ENCODE measurements at regions not wholly inside any gene's neighbourhood (a gene's known extent, or its start where the extent isn't known, plus 50 kb on each side); places are given as distances from the start of the nearest gene placed in this dataset.

DNA sequence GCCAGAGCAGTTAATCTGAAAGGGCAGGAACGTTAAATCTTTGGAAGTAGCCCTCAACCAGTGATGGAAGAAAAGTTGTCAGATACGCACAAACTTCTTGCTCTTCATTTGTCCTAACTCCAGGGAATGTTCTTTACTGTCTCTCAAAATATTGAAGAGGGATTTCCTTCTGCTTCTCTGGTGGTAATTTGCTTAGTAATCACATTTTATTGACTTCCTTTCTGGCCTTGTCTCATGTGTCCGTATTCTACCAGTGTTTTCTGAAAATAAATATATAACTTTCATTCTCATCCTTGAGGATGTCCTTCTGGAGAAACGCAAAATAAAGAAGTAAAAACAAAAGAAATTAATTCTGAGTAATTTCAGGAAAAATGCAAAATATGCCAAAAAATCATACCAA lies 282.1 kb downstream of the CYLC2 start:
- no peak overlapping the region for H3K14ac ChIP-seq (ENCODE audit: insufficient read length)
- H3K9me3 ChIP-seq (ENCODE audit: insufficient read depth in 2 of 2, low read depth in 1 of 2, low read length in 1 of 2), result no peaks in the 10 kb centered on the region
- H2BK12ac ChIP-seq (ENCODE audit: low read depth, low read length), result no peak overlapping the region
- no peak overlapping the region for H4K91ac ChIP-seq (replicated peaks; ENCODE audit: insufficient read length, low read length)
- no peak overlapping the region for H2BK120ac ChIP-seq (replicated peaks; ENCODE audit: low read depth, low read length)
- H3K23ac ChIP-seq (ENCODE audit: insufficient read length), result no peak overlapping the region
- no peak overlapping the region for H2BK20ac ChIP-seq (ENCODE audit: low read length)
- H4K20me1 ChIP-seq (replicated peaks in 1 of 2; ENCODE audit: control insufficient read depth in 1 of 2, insufficient read depth in 2 of 2, low read length in 2 of 2), result no peaks in the 10 kb centered on the region
- no peak overlapping the region for H3K56ac ChIP-seq (replicated peaks; ENCODE audit: insufficient read length, low read depth, low read length)
- H3K18ac ChIP-seq (ENCODE audit: extremely low read depth, low read length), result no peak overlapping the region
- ChIA-PET POLR2A (ENCODE audit: partially characterized antibody) (no interaction called here), CTCF (ENCODE audit: partially characterized antibody) (interaction anchor here (0.6 kb wide), 1 partner anchor 45 kb away, joined by 3 read pairs; no protein-coding TSS in a partner anchor)
- no peak overlapping the region for H3K4me2 ChIP-seq (ENCODE audit: insufficient read depth in 1 of 2, low read depth in 2 of 2, low read length in 2 of 2)
- no peak overlapping the region for H3K4ac ChIP-seq (replicated peaks; ENCODE audit: insufficient read length, low read depth, low read length)
- H3K79me1 ChIP-seq (ENCODE audit: low read depth, low read length), result no peaks in the 10 kb centered on the region
- H3K27ac ChIP-seq (ENCODE audit: low read depth, low read length), result no peak overlapping the region
- TF ChIP-seq, protein P1, sequence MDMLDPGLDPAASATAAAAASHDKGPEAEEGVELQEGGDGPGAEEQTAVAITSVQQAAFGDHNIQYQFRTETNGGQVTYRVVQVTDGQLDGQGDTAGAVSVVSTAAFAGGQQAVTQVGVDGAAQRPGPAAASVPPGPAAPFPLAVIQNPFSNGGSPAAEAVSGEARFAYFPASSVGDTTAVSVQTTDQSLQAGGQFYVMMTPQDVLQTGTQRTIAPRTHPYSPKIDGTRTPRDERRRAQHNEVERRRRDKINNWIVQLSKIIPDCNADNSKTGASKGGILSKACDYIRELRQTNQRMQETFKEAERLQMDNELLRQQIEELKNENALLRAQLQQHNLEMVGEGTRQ (IDR thresholded peaks at IDR 0.05; ENCODE audit: low read length), result no peak
- TF ChIP-seq MAFK (IDR thresholded peaks at IDR 0.05; ENCODE audit: low read depth, low read length) (0 out of 2 replicates have a peak, but pooled peaks have one; percentile 17), GABPA (IDR thresholded peaks at IDR 0.05; ENCODE audit: borderline replicate concordance, insufficient read depth, low read length) (no peak), SUZ12 (IDR thresholded peaks at IDR 0.05; ENCODE audit: low read length) (no peak), SP2 (IDR thresholded peaks at IDR 0.05; ENCODE audit: low read length) (no peak), EP300 (IDR thresholded peaks at IDR 0.05; ENCODE audit: borderline replicate concordance in 1 of 2, low read depth in 2 of 2, low read length in 2 of 2) (no peak), ASH2L (IDR thresholded peaks at IDR 0.05; ENCODE audit: low read length) (no peak)
- H3K9ac ChIP-seq (replicated peaks in 1 of 4; ENCODE audit: extremely low read depth in 1 of 4, low read depth in 3 of 4, low read length in 3 of 4), result no peak overlapping the region
- H2BK5ac ChIP-seq (ENCODE audit: low read depth, low read length), result no peak overlapping the region
- FAIRE-seq, result no peak
- no peaks in the 10 kb centered on the region for H3K23me2 ChIP-seq (ENCODE audit: low read depth, low read length)
- no peak overlapping the region for H2BK15ac ChIP-seq (ENCODE audit: low read length)
- no peaks in the 10 kb centered on the region for H3K4me1 ChIP-seq (replicated peaks in 1 of 4; ENCODE audit: control insufficient read depth in 3 of 4, insufficient read depth in 4 of 4, low read length in 3 of 4)
- no peaks in the 10 kb centered on the region for H3K79me2 ChIP-seq (ENCODE audit: control insufficient read depth in 1 of 2, insufficient read depth in 2 of 2, low read length in 2 of 2)
- H3K36me3 ChIP-seq (ENCODE audit: control insufficient read depth in 2 of 4, insufficient read depth in 4 of 4, low read length in 3 of 4), result no peaks in the 10 kb centered on the region; a peak in 1 of 8 replicates
- H4K8ac ChIP-seq (ENCODE audit: extremely low read depth, insufficient read depth, low read length), result no peak overlapping the region
- no peak for DNase-seq (ENCODE audit: low read depth in 1 of 2, low spot score in 2 of 2)
- H2AK5ac ChIP-seq (ENCODE audit: low read depth, low read length), result no peak overlapping the region
- H4K5ac ChIP-seq (ENCODE audit: insufficient read length, low read depth, low read length), result no peak overlapping the region
- WGBS, 2 experiments (ENCODE audit: extremely low coverage in 1 of 2, insufficient coverage in 1 of 2, insufficient read length in 1 of 2, insufficient replicate concordance in 2 of 2, low coverage in 1 of 2, low lambda C conversion rate in 2 of 2, missing lambda C conversion rate in 1 of 2), result 94% methylated on average over 4 of the region's 4 CpGs; no CpG with 5 or more reads in 1 of the 2 experiments
- H2AFZ ChIP-seq (ENCODE audit: low read length), result peak overlapping the region; percentile 8; the same call in 1 of the 2 replicates
- no peak overlapping the region for H3K4me3 ChIP-seq (ENCODE audit: extremely low read depth in 1 of 4, insufficient read depth in 2 of 4, low read depth in 3 of 4, low read length in 4 of 4)
- no peaks in the 10 kb centered on the region for H3K27me3 ChIP-seq (replicated peaks in 1 of 4; ENCODE audit: control insufficient read depth in 3 of 4, extremely low read depth in 1 of 4, insufficient read depth in 3 of 4, low read length in 3 of 4)
